Stimulated activated CD8-positive, alpha-beta memory T cell treated with anti-CD3 and anti-CD28 coated beads, Interleukin-7, amount 100 ng/mL, for 48 hours (primary cell): ENCODE measurements at regions not wholly inside any gene's neighbourhood (a gene's known extent, or its start where the extent isn't known, plus 50 kb on each side); places are given as distances from the start of the nearest gene placed in this dataset.

Experiments used
- DNase-seq, 2 donors: peaks; one replicate each; pipeline ENCODE4 v3.0.0-alpha.2; 2020; ENCODE audit warnings: low read depth in 1 of 2; ENCODE audit errors: extremely low read depth in 1 of 2

DNA sequence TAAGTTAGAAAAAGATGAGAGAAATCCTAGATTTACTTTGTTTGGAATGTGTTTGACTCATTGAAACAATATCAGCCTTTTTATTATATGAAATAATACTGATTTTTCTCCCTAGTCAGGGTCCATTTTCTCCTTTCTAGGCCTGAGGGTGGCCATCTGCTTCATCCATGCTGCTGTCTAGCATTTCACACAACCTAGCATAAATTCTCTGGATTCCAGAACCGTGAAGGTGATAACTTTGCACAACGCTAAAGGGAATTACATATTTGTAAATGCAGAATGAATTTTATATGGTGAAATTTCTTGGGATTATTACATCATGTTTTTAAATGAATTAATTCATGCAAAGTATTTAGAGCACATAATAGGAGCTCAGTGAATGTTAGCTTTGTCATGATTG is 505.1 kb downstream of the INHBA start:
- no peak for DNase-seq

DNA sequence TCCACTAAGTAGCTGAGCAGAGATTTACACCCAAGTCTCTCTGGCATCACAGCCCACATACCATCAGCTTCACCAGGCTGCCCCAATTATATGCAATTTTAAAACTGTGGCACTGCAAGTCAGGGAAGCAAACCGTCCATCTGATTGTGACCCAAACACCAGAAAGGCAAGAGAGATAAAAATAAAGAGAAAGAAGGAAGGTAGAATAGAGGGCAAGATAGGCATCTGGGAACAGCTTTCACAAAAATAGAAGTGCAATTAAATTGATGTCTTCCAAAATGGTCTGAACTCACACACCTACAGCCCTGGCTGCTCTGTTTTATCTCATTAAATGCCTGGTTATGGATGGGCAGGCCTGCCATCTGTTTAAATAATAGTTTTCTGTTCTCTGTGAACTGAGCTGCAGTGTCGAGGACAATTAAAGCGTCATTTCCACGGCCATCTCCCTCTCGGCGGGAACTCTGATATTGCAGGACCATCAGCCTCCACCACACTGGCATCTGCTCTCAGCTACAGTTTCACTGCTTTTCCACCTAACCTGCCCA is 509.1 kb downstream of the INHBA start:
- no peak for DNase-seq

- DNase-seq = no peak
Observed at GRCh38 chr7:41190581-41190980, 512.3 kb downstream of the INHBA start.

- DNase-seq = no peak
Observed at GRCh38 chr7:41189866-41190265, 513.0 kb downstream of the INHBA start.

DNA sequence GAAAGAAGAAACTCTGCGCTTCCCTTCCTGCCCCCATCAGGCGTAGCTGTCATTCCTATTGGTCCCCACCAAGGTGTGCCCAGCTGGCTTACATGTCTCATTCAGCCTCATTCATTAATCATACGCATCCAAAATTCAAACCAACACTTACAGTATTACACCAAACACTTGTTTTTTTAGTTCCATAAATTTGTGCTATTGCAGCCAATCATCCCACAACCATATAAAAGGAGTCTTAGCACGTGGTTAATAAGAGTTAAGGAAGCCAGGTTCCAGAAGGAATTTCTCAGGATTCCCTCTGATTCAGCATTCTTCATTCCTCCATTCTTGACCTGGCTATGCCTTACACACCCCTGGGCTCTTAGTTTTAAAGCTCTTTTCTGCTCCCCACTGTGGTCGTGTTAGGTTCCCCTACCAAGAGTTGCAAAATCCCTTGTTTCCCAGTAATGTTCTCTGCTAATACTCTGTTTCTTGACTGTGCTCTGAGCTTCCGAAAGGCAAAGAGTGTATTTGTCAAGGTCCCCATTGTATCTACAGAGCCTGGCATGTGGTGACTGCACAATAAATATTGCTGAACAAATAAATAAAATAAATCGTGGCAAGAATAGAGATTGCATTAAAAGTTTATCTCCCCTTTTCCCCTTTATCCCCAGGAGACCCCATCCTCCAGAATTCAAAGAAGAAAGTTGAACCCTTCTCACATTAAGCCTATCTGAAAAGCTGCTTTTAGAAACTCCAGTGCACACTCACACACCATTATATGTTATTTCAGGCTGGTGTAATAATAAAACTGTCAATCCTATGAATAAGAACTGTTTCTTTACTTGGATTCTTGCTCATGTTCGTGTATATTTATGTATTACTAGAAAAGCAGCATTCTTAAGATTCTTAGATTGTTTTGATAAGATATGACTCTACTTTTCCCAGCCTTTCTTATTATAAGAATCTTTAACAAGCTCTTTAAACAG is 514.4 kb downstream of the INHBA start:
- DNase-seq = no peak

GRCh38 chr7:41187322-41187721 is 515.6 kb downstream of the INHBA start:
- no peak for DNase-seq

DNA sequence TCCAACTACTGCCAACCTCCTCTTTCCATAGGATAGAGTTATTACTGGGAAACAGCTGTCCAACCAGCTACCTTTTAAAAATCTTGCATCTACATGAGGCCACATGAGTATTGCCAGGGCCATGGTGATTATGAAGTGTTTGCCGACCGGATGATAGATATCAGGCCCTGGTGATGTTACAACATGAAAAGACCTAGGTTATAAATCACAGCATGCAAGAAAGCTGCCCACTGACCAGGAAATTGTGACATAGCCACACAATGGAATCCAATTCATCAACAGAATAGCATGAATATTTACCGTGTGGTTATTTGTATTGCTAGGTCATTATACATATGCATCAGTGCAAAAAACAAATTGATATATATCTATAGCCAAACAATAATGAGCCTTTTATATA is 517.0 kb downstream of the INHBA start:
- DNase-seq = no peak

DNA sequence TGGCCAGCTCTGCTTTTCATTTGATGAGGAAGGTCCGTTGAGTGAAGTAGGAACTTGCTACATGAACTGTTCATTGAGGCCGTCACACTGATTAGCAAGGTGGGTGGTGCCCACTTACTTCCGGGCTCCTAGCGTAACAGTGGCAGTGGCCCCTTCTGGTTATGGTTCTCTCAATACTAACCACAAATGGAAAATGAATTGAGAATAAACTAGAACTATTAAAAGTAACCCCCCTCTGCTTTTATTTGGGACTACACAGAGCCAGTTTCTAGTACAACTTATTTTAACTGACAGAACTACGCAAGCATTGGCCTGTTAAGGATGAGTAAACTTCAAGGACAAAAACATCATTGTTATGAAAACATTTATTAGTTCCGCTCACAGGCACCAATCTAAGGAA is 519.1 kb downstream of the INHBA start:
- no peak for DNase-seq

DNA sequence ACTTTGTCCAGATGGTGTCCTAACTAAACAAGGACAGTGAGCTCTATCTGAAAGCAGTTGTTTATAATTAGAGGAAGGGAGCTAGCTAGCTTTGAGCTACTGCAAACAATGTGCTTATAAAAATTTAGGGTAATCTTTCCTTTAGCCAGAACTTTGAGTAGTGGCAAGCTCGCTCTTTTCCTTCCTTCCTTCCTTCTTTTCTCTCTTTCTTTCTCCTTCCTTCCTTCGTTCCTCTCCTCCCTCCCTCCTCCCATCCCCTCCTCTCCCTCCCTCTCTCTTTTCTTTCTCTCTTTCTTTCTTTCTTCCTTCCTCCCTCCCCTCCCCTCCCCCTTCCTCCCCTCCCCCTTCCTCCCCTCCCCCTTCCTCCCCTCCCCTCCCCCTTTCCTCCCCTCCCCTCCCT is 520.1 kb downstream of the INHBA start:
- DNase-seq = no peak

- DNase-seq = no peak
Observed at GRCh38 chr7:41175435-41175834, 527.5 kb downstream of the INHBA start.

- no peak for DNase-seq
Observed at GRCh38 chr7:41174521-41174920, 528.4 kb downstream of the INHBA start.

DNA sequence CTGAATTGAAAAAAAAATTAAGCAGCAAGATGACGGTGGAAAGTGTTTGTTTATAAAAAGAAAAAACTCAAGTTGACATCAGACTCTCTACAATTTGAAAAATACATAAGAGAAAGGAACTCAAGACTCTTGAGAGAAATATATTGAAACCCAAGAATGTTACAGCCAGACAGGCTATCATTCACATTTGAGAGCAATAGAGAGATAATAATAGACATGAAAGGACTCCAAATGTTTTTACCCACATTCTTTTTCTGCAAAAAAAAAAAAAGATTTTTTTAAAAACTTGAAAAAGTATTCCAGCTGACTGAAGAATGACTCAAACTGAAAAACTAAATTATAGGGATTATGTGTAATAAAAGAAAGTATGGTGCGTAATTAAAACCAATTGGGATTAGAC is 532.4 kb downstream of the INHBA start:
- DNase-seq = no peak

DNA sequence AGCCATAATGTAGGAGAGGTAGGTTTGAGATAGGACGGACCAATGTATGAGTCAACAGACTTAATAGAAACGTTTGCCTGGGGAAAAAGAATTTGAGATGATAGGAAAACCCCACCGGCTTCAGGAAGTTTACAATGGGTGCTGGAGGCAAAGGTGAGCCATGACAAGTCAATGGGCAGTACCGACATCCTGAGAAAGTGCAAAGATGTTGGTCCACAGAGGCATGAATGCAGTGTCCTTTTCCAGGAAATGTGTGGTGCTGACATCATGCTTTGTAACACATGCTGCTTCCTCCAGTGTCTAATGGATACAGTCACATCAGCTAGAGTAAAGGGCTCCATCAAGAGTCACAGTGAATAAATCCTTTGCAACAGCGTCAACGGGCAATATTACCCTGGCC is 533.6 kb downstream of the INHBA start:
- no peak for DNase-seq

GRCh38 chr7:41167836-41168235 is 535.1 kb downstream of the INHBA start:
- no peak for DNase-seq

DNA sequence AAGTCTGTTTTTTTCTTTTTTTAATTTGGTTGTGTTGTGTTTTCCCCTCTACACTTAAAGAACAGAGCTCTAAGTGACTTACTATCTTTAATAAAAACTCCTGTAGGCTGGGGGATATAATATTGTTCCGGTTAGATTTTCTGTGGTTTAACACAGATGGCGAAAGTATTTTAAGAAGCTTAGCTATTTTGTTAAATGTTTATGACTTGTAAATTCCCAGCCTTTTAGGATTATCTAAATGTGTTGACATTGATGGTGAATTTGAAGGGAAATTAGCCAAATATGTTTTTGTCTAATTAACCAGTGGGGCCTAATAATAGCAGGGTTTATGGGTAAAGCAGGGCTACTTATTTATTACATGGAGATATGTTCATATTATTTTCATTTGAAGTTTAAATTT is 538.5 kb downstream of the INHBA start:
- no peak for DNase-seq

DNA sequence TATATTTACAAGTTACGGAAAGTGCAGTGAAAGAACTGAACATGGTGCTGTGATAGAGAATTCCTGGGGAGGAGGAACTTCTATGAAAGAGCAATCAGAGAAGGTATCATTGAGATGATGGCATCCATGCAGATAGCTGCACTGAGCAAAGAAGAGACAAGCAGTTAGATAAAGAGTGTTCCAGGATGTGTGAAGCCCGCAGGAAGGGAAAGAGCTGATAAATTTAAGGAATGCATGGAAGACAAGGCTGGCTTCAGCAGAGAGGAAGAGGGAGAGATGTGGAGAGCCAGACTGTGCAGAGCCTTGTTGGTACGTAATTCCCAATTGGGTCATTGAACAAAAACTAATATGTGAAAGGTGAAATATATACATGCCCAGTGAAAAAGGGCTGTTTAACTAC is 538.9 kb downstream of the INHBA start:
- DNase-seq = no peak

DNA sequence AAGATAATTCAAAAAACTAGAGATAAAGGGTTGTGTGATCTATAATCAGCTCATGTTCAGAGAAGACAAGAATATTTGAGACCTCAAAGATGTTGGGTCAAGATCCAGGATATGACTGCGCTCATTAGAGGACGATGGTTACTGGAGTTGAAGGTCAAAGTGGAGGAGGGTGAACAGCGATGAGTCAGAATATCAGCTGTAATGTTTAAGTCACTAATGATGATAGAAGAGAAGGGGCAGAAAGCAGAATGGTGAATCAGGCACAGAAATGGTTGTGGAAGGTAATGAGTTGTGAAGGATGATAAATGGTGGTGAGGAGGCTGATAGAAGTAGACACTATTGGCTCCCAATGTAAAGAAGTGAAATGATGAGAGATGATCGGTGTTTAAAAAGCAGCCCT is 540.3 kb downstream of the INHBA start:
- DNase-seq = no peak

DNA sequence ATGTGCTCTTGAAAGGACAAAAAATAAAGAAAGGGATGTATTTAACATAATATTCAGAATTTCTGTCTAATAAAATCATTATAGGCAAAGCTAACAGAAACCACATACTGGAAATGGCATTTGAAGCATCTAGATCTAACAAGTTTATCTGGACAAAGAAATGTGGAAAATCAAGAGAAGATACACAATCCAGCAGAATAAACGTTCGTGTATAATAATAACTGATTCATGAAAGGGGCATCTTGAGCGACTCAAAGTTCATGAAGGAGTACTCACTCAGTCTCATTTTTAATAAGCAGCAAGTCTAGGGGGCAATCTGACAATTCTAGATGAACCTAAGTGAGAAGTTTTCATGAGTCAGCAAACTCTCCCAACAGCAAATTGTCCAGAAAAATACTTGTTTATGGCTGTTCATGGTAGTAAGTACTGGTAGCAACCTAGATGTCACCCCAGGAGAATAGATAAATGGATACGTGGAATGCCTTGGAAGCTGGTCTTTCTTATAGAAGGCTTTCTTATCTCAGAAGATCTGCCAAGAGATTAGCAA is 541.8 kb downstream of the INHBA start:
- no peak for DNase-seq

- DNase-seq = no peak
Observed at GRCh38 chr7:41156268-41156667, 546.6 kb downstream of the INHBA start.

- DNase-seq = no peak
Observed at GRCh38 chr7:41153268-41153667, 549.6 kb downstream of the INHBA start.

GRCh38 chr7:41152179-41152678 is 550.7 kb downstream of the INHBA start:
- no peak for DNase-seq

DNA sequence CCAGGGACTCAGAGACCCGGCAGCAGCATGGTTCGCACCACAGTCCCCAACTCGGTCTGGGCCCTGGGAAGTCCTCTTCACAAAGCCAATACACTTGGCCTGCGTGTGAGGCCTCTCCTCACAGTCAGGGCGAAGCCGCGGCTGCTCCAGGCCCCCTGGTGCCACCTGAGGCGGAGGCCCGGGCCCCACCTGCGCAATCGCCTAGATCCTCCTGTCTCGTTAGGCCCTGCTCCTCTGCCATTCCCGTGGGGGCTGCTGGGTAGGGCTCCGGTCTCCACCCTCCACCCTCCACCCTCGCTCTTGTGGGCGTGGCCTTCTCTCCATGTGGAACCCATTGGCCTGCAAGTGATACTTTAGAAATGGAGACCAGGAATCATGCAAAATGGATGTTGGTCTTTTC is 553.3 kb downstream of the INHBA start:
- no peak for DNase-seq
